ENCODE measurements at regions not wholly inside any gene's neighbourhood (a gene's known extent, or its start where the extent isn't known, plus 50 kb on each side); places are given as distances from the start of the nearest gene placed in this dataset.

- TF ChIP-seq CTCF (IDR thresholded peaks at IDR 0.05) (no peak), POLR2AphosphoS5 (IDR thresholded peaks at IDR 0.05; ENCODE audit: insufficient read depth in 1 of 2, low read depth in 1 of 2) (no peak), POLR2A (IDR thresholded peaks at IDR 0.05) (no peak)
Observed at GRCh38 chr4:164462471-164462870, 291.5 kb upstream of the SMIM31 start.

Data from vagina (tissue), 2 donors.